Epithelial cell of proximal tubule (primary cell): ENCODE measurements at regions not wholly inside any gene's neighbourhood (a gene's known extent, or its start where the extent isn't known, plus 50 kb on each side); places are given as distances from the start of the nearest gene placed in this dataset.

Source experiments
- DNase-seq: peaks from one replicate; pipeline ENCODE4 v3.0.0-alpha.2; 2011; ENCODE audit warnings: low read depth
- H3K4me3 ChIP-seq: 2 replicates; pipeline ENCODE4 v1.5.1; 2011; ENCODE audit warnings: low read depth, mild to moderate bottlenecking, low read length
- CTCF ChIP-seq: conservative IDR thresholded peaks from 2 replicates; pipeline ENCODE4 v1.5.1; 2012; ENCODE audit warnings: low read depth, mild to moderate bottlenecking, low read length

- DNase-seq, result no peak
- H3K4me3 ChIP-seq, result no peak overlapping the region
- no peak for TF ChIP-seq CTCF
Observed at GRCh38 chr14:101476916-101477553, 84.3 kb upstream of the DIO3 start.

GRCh38 chr14:101477648-101478047, 83.6 kb upstream of the DIO3 start:
- DNase-seq, result no peak
- no peak for TF ChIP-seq CTCF
- H3K4me3 ChIP-seq, result no peak overlapping the region

- no peak for DNase-seq
- H3K4me3 ChIP-seq, result no peak overlapping the region
- no peak for TF ChIP-seq CTCF
Observed at GRCh38 chr14:101478096-101478495, 83.2 kb upstream of the DIO3 start.

- TF ChIP-seq CTCF, result no peak
- no peak overlapping the region for H3K4me3 ChIP-seq
- DNase-seq, result no peak
Observed at GRCh38 chr14:101478796-101479410, 82.4 kb upstream of the DIO3 start.

- no peak overlapping the region for H3K4me3 ChIP-seq
- TF ChIP-seq CTCF, result no peak
- no peak for DNase-seq
Observed at GRCh38 chr14:101480022-101480746, 81.1 kb upstream of the DIO3 start.

GRCh38 chr14:101480747-101481530, 80.4 kb upstream of the DIO3 start:
- H3K4me3 ChIP-seq, result no peak overlapping the region
- no peak for TF ChIP-seq CTCF
- DNase-seq, result peak; percentile 2
